D721Med (cell line): ENCODE measurements at regions not wholly inside any gene's neighbourhood (a gene's known extent, or its start where the extent isn't known, plus 50 kb on each side); places are given as distances from the start of the nearest gene placed in this dataset.

Experiments used
- DNase-seq: peaks from one replicate; pipeline ENCODE4 v3.0.0; 2011; ENCODE audit warnings: low spot score; ENCODE audit not compliant: insufficient read length
- FAIRE-seq: peaks from 2 replicates; lab custom pipeline; 2011; peaks lifted over from hg19 to GRCh38; lab: Jason Lieb, UNC
- CTCF ChIP-seq: IDR thresholded peaks from 2 replicates; pipeline ENCODE4 v1.5.1; 2012; ENCODE audit warnings: mild to moderate bottlenecking, control low read depth; ENCODE audit not compliant: insufficient read depth; ENCODE audit errors: missing control alignments

DNA sequence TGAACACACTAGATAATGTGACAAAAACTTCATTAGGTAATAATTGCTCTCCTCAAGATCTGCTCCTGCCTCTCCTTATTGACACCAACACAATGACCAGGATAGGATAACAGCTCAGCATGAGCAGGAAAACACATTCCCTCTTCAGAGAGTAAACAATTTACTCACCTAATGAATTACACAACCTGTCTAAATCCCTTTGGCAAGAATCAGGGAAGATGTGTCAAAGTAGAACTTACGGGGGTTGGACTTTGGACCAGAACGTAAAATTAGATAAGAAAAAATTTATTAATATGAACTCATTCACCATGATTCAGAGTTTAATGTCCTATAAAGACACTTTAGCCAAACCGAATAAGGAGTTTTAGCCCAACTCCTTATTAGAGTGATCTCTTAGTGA, 512.2 kb downstream of the SATB2 start:
- DNase-seq (no peak), FAIRE-seq (no peak)
- no peak for TF ChIP-seq CTCF

DNA sequence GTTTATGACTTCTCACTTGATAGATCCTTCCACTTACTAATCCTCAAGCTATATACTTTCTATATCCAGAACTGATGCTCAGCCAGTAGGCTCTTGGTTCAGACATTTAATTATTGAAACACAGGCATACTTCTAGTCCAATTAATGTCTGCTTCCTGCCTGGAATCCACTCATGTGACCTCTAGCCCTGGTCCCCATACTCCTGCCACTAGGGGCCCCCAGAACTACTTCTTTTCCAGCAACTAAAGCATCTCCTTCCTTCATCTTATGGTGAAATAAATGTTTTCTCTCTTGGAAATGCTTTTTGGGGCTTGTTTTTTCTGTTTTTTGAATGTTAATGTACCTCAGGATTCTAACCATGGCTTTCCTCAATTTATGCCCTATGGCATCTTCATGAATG, 527.6 kb downstream of the SATB2 start:
- DNase-seq (no peak), FAIRE-seq (no peak)
- TF ChIP-seq CTCF, result no peak

- DNase-seq (no peak), FAIRE-seq (no peak)
- no peak for TF ChIP-seq CTCF
Measured at GRCh38 chr2:198928026-198928425, 529.7 kb downstream of the SATB2 start.

- FAIRE-seq (peak; percentile 38), DNase-seq (no peak)
- TF ChIP-seq CTCF, result no peak
Measured at GRCh38 chr2:198917926-198918720, 539.6 kb downstream of the SATB2 start.

DNA sequence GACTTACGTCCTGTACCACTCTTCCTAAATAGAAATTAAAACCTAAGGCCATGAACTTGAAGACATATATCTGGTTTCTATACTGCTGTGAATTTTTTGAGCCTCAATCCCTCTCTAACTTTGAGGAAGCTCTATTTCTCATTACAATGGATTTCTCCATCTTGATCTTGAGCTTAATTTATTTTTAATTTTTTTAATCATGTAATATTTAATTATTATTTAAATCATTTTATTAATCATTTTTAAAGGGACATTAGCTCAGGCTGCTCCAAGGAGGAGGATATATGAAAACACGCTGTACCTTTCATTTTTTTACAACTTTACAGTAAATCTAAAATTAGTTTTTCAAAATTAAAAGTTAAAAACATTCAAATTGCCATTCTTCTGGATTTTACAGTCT, 540.5 kb downstream of the SATB2 start:
- FAIRE-seq (no peak), DNase-seq (no peak)
- TF ChIP-seq CTCF, result no peak

- TF ChIP-seq CTCF, result no peak
- FAIRE-seq (no peak), DNase-seq (no peak)
Measured at GRCh38 chr2:198916548-198917080, 541.1 kb downstream of the SATB2 start.
